Panc1 (cell line): ENCODE measurements at regions not wholly inside any gene's neighbourhood (a gene's known extent, or its start where the extent isn't known, plus 50 kb on each side); places are given as distances from the start of the nearest gene placed in this dataset.

ENCODE experiments used
- ATAC-seq: fragments of 200-7000 bp; cut with Tn5 transposase; 2 replicates; pipeline ENCODE4 v1.9.1; 2020; ENCODE audit warnings: mild to moderate bottlenecking, moderate library complexity
- BruUV-seq: library from RNA; stranded (reverse); fragments of 400-500 nt; replicated peaks from 2 replicates; lab custom pipeline; 2021; lab: Mats Ljungman, UMichigan
- CTCF ChIA-PET: fragments of 300-600 bp; sonication (Branson Sonifier 250); formaldehyde crosslinking; loops from one replicate; lab custom pipeline; 2022; ENCODE audit warnings: antibody characterized with exemption; lab: Charles Lee
- POLR2A ChIA-PET: fragments of 300-600 bp; sonication (Branson Sonifier 250); formaldehyde crosslinking; loops from one replicate; lab custom pipeline; 2022; ENCODE audit warnings: antibody characterized with exemption; lab: Charles Lee
- DNase-seq: peaks from one replicate; pipeline ENCODE4 v3.0.0-alpha.2; 2010; ENCODE audit warnings: low read depth, low spot score
- H3K27ac ChIP-seq: 2 replicates; pipeline ENCODE4 v1.5.1; 2011; ENCODE audit warnings: mild to moderate bottlenecking, low read length, inconsistent platforms
- H3K27me3 ChIP-seq: fragments of 200-500 bp; sonication (Bioruptor generic); 2 replicates; pipeline ENCODE4 v1.6.0; 2014; ENCODE audit warnings: low read length, inconsistent platforms; ENCODE audit not compliant: control insufficient read depth, insufficient read depth
- H3K36me3 ChIP-seq: fragments of 200-500 bp; sonication (Bioruptor generic); 2 replicates; pipeline ENCODE4 v1.5.1; 2014; ENCODE audit warnings: inconsistent platforms, mild to moderate bottlenecking, low read length, moderate library complexity; ENCODE audit not compliant: control insufficient read depth, insufficient read depth
- H3K4me1 ChIP-seq: 2 replicates; pipeline ENCODE4 v1.5.1; 2011; ENCODE audit warnings: inconsistent platforms, mild to moderate bottlenecking, low read length, moderate library complexity; ENCODE audit not compliant: control insufficient read depth, insufficient read depth
- H3K4me3 ChIP-seq, 2 experiments: 2 replicates each; pipeline ENCODE4 v1.5.1; 2011 to 2012; ENCODE audit warnings: low read depth in 2 of 2, low read length in 2 of 2, mild to moderate bottlenecking in 2 of 2, inconsistent platforms in 1 of 2, moderate library complexity in 1 of 2
- H3K9me3 ChIP-seq: fragments of 200-500 bp; sonication (Bioruptor generic); 2 replicates; pipeline ENCODE4 v1.5.1; 2014; ENCODE audit warnings: low read depth, mild to moderate bottlenecking, inconsistent platforms, low read length, moderate library complexity; ENCODE audit not compliant: control insufficient read depth, insufficient read depth
- POLR2AphosphoS5 ChIP-seq: IDR thresholded peaks from 2 replicates; pipeline ENCODE4 v1.6.1; 2012; ENCODE audit warnings: mild to moderate bottlenecking, low read depth, low read length, moderate library complexity
- SIN3A ChIP-seq: IDR thresholded peaks from 2 replicates; pipeline ENCODE4 v1.6.1; 2012; ENCODE audit warnings: low read depth, mild to moderate bottlenecking, low read length, moderate library complexity, borderline replicate concordance; ENCODE audit not compliant: insufficient read depth
- TCF7L2 ChIP-seq: IDR thresholded peaks from 2 replicates; pipeline ENCODE4 v1.6.1; 2011; ENCODE audit warnings: mild to moderate bottlenecking, low read depth, low read length, inconsistent platforms
- in situ Hi-C: cut with HindIII; loops from 2 replicates; pipeline ENCODE4 v1.10.0; 2016; ENCODE audit warnings: low sequenced_read_pairs, low pct_unique_long_range_greater_than_20kb
- intact Hi-C: fragments of 100-400 bp; cut with micrococcal nuclease; formaldehyde crosslinking; loops from one replicate; pipeline ENCODE4 v1.10.0; 2022; ENCODE audit not compliant: unreplicated experiment
- TF ChIP-seq, protein P1 (sequence below): fragments of 450-650 bp; IDR thresholded peaks from 2 replicates; pipeline ENCODE4 v1.5.1; 2017; ENCODE audit warnings: mild to moderate bottlenecking
- TF ChIP-seq, protein P2 (sequence below), 2 experiments: IDR thresholded peaks; 2 replicates each; pipeline ENCODE4 v1.6.1; 2011 to 2012; ENCODE audit warnings: low read depth in 2 of 2, control low read depth in 1 of 2, low read length in 1 of 2, mild to moderate bottlenecking in 1 of 2, moderate library complexity in 1 of 2; ENCODE audit not compliant: insufficient read depth in 1 of 2

DNA sequence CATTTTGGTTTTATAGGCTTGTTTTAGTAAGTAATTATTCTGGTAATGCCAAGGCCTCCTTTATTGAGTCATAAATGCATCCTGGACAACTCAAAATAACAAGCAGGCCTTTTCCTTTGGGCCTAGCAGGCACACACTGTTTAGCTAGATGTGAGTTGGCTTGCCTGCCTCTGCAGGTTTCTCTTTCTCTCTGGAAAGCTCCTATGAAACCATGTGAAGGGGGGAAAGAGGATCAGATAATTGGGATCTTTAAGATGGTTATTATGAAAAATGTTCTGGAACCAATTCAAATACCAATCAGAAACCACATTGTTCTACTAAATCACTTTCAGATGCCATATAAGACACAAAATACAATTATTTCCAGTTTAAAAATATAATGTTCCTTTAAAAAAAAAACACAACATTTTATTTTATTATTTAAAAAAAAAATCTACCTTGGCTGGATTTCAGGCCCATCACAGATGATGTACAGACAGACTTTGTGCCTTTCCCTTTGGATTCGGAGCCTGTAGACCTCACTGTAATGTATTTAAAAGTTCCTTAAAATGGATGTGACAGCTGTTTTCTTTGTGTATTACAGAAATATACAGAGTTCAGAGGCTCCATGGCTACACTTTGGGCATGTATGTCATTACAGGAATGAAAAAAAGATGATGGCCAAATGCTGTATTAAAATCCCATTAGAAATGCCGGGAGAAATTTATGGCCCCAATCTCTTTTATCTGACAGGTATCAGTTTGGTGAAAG lies 80.2 kb downstream of the NTMT2 start:
- ATAC-seq (no peak), DNase-seq (no peak)
- Histone ChIP-seq H3K27me3 (no peaks in the 10 kb centered on the region), H3K36me3 (no peaks in the 10 kb centered on the region), H3K4me1 (no peaks in the 10 kb centered on the region), H3K4me3 (no peak overlapping the region), H3K27ac (no peak overlapping the region), H3K9me3 (no peaks in the 10 kb centered on the region)
- ChIA-PET CTCF (no interaction called here), POLR2A (no interaction called here)
- intact Hi-C loops (no loop called here), in situ Hi-C loops (no loop called here)
- no peak for TF ChIP-seq SIN3A
- TF ChIP-seq, protein P1, sequence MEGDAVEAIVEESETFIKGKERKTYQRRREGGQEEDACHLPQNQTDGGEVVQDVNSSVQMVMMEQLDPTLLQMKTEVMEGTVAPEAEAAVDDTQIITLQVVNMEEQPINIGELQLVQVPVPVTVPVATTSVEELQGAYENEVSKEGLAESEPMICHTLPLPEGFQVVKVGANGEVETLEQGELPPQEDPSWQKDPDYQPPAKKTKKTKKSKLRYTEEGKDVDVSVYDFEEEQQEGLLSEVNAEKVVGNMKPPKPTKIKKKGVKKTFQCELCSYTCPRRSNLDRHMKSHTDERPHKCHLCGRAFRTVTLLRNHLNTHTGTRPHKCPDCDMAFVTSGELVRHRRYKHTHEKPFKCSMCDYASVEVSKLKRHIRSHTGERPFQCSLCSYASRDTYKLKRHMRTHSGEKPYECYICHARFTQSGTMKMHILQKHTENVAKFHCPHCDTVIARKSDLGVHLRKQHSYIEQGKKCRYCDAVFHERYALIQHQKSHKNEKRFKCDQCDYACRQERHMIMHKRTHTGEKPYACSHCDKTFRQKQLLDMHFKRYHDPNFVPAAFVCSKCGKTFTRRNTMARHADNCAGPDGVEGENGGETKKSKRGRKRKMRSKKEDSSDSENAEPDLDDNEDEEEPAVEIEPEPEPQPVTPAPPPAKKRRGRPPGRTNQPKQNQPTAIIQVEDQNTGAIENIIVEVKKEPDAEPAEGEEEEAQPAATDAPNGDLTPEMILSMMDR = no peak
- no TSS peak for BruUV-seq

DNA sequence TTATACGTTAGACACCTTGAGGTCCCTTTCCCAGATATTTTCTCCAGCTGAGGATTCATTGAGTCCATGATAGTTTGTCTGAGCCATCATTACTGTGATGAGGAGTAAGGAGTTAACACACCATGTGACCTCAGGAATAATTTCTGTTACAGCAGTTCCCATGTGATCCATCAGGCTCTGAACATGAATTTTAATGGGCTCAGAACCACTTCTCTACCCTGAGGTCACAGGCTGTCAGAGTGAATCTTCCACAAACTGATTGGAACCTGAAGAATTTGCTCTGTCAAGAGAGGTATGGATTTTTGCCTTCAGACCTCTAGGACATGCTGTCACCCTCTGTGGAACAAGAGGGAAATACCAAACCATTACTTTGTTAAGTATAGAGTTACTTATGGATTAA lies 81.0 kb downstream of the NTMT2 start:
- no peak for DNase-seq
- Histone ChIP-seq H3K27me3 (no peaks in the 10 kb centered on the region), H3K9me3 (no peaks in the 10 kb centered on the region), H3K27ac (no peak overlapping the region), H3K4me3 (no peak overlapping the region), H3K4me1 (no peaks in the 10 kb centered on the region), H3K36me3 (no peaks in the 10 kb centered on the region)
- CTCF ChIA-PET = no interaction called here
- no TSS peak for BruUV-seq
- POLR2A ChIA-PET = no interaction called here
- intact Hi-C loops = no loop called here
- TF ChIP-seq POLR2AphosphoS5 = no peak
- TF ChIP-seq, protein P1 = no peak
- TF ChIP-seq, protein P2, sequence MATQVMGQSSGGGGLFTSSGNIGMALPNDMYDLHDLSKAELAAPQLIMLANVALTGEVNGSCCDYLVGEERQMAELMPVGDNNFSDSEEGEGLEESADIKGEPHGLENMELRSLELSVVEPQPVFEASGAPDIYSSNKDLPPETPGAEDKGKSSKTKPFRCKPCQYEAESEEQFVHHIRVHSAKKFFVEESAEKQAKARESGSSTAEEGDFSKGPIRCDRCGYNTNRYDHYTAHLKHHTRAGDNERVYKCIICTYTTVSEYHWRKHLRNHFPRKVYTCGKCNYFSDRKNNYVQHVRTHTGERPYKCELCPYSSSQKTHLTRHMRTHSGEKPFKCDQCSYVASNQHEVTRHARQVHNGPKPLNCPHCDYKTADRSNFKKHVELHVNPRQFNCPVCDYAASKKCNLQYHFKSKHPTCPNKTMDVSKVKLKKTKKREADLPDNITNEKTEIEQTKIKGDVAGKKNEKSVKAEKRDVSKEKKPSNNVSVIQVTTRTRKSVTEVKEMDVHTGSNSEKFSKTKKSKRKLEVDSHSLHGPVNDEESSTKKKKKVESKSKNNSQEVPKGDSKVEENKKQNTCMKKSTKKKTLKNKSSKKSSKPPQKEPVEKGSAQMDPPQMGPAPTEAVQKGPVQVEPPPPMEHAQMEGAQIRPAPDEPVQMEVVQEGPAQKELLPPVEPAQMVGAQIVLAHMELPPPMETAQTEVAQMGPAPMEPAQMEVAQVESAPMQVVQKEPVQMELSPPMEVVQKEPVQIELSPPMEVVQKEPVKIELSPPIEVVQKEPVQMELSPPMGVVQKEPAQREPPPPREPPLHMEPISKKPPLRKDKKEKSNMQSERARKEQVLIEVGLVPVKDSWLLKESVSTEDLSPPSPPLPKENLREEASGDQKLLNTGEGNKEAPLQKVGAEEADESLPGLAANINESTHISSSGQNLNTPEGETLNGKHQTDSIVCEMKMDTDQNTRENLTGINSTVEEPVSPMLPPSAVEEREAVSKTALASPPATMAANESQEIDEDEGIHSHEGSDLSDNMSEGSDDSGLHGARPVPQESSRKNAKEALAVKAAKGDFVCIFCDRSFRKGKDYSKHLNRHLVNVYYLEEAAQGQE (IDR thresholded peaks at IDR 0.05; ENCODE audit: insufficient read depth in 1 of 2, low read depth in 2 of 2, low read length in 1 of 2) = no peak
- no peak for TF ChIP-seq SIN3A
- no peak for TF ChIP-seq TCF7L2
- in situ Hi-C loops = no loop called here
- ATAC-seq = no peak
